Panc1 (cell line): ENCODE measurements at regions not wholly inside any gene's neighbourhood (a gene's known extent, or its start where the extent isn't known, plus 50 kb on each side); places are given as distances from the start of the nearest gene placed in this dataset.

Source experiments
- TCF7L2 ChIP-seq: IDR thresholded peaks from 2 replicates; pipeline ENCODE4 v1.6.1; 2011; ENCODE audit warnings: mild to moderate bottlenecking, low read depth, low read length, inconsistent platforms
- TF ChIP-seq, protein P1 (sequence below): fragments of 450-650 bp; IDR thresholded peaks from 2 replicates; pipeline ENCODE4 v1.5.1; 2017; ENCODE audit warnings: mild to moderate bottlenecking

DNA sequence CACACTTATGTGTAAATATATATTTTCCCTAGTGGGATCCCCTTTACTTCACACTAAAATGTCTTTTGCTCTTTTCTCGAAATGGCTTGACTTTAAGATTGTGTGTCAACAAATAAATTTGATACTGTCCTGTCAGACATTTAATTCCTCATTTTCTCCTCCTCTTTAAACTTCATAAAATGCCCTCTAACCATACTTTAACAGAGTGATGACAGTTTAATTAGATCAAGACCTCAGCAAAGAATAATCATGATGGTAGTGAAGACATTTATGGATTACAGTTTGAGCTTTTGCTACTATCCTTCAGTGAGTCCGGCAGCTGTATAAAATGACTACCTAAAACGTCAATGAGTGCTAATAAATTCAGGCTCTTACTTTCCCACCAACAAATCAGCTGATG, 113.1 kb upstream of the ADGRL3 start:
- TF ChIP-seq, protein P1, sequence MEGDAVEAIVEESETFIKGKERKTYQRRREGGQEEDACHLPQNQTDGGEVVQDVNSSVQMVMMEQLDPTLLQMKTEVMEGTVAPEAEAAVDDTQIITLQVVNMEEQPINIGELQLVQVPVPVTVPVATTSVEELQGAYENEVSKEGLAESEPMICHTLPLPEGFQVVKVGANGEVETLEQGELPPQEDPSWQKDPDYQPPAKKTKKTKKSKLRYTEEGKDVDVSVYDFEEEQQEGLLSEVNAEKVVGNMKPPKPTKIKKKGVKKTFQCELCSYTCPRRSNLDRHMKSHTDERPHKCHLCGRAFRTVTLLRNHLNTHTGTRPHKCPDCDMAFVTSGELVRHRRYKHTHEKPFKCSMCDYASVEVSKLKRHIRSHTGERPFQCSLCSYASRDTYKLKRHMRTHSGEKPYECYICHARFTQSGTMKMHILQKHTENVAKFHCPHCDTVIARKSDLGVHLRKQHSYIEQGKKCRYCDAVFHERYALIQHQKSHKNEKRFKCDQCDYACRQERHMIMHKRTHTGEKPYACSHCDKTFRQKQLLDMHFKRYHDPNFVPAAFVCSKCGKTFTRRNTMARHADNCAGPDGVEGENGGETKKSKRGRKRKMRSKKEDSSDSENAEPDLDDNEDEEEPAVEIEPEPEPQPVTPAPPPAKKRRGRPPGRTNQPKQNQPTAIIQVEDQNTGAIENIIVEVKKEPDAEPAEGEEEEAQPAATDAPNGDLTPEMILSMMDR, result no peak
- TF ChIP-seq TCF7L2, result no peak
